Right ventricle myocardium superior (tissue), 1 donor: ENCODE measurements at regions not wholly inside any gene's neighbourhood (a gene's known extent, or its start where the extent isn't known, plus 50 kb on each side); places are given as distances from the start of the nearest gene placed in this dataset.
"Not testable (repeated sequence)": the region's sequence is repeated elsewhere in the genome, so short reads cannot be mapped to it uniquely, and the experiment has no call there.

Experiments
- ATAC-seq: fragments of 200-7000 bp; cut with Tn5 transposase; one replicate; pipeline ENCODE4 v1.9.1; 2020; ENCODE audit warnings: mild to moderate bottlenecking; ENCODE audit not compliant: poor library complexity
- DNase-seq: peaks from one replicate; pipeline ENCODE4 v3.0.0-alpha.2; 2020
- intact Hi-C: fragments of 100-400 bp; cut with DNase I; formaldehyde crosslinking; loops from one replicate; pipeline ENCODE4 v1.11.2; 2022
- donor health status: DM: no; HTN: yes; CAD: no; lungs with severe emphysema.

- ATAC-seq, DNase-seq, intact Hi-C loops: not testable (repeated sequence)
Measured at GRCh38 chr2:582289-582688, 94.9 kb downstream of the TMEM18 start.

- ATAC-seq (no peak), DNase-seq (no peak)
- intact Hi-C loops = no loop called here
Measured at GRCh38 chr2:579961-580360, 97.2 kb downstream of the TMEM18 start.

- DNase-seq (no peak), ATAC-seq (no peak)
- intact Hi-C loops = no loop called here
Measured at GRCh38 chr2:579351-579886, 97.8 kb downstream of the TMEM18 start.

GRCh38 chr2:576292-576691, 100.9 kb downstream of the TMEM18 start:
- intact Hi-C loops = no loop called here
- ATAC-seq (no peak), DNase-seq (no peak)

GRCh38 chr2:575727-576236, 101.4 kb downstream of the TMEM18 start:
- no peak for ATAC-seq
- no peak for DNase-seq
- intact Hi-C loops = no loop called here

GRCh38 chr2:575030-575726, 102.0 kb downstream of the TMEM18 start:
- no peak for DNase-seq
- intact Hi-C loops = no loop called here
- no peak for ATAC-seq

- no peak for ATAC-seq
- no peak for DNase-seq
- intact Hi-C loops = no loop called here
Measured at GRCh38 chr2:573805-574392, 103.3 kb downstream of the TMEM18 start.

GRCh38 chr2:573025-573424, 104.2 kb downstream of the TMEM18 start:
- DNase-seq (no peak), ATAC-seq (no peak)
- intact Hi-C loops = no loop called here

- DNase-seq (no peak), ATAC-seq (no peak)
- intact Hi-C loops = no loop called here
Measured at GRCh38 chr2:569681-570080, 107.5 kb downstream of the TMEM18 start.

GRCh38 chr2:568639-569235, 108.5 kb downstream of the TMEM18 start:
- intact Hi-C loops = no loop called here
- ATAC-seq (no peak), DNase-seq (no peak)

- DNase-seq (no peak), ATAC-seq (peak; percentile 55)
- intact Hi-C loops = no loop called here
Measured at GRCh38 chr2:567865-568638, 109.2 kb downstream of the TMEM18 start.

- ATAC-seq = no peak
- intact Hi-C loops = no loop called here
- DNase-seq = no peak
Measured at GRCh38 chr2:567496-567864, 109.7 kb downstream of the TMEM18 start.

- DNase-seq = no peak
- ATAC-seq = no peak
- intact Hi-C loops = no loop called here
Measured at GRCh38 chr2:566379-567313, 110.6 kb downstream of the TMEM18 start.

- intact Hi-C loops = no loop called here
- ATAC-seq (no peak), DNase-seq (no peak)
Measured at GRCh38 chr2:564471-565181, 112.6 kb downstream of the TMEM18 start.

GRCh38 chr2:563512-563911, 113.7 kb downstream of the TMEM18 start:
- intact Hi-C loops = no loop called here
- ATAC-seq = no peak
- DNase-seq = no peak

GRCh38 chr2:562391-563364, 114.5 kb downstream of the TMEM18 start:
- no peak for DNase-seq
- intact Hi-C loops = no loop called here
- ATAC-seq = no peak

- DNase-seq (no peak), ATAC-seq (no peak)
- intact Hi-C loops = no loop called here
Measured at GRCh38 chr2:558879-559278, 118.3 kb downstream of the TMEM18 start.
